ENCODE measurements at regions not wholly inside any gene's neighbourhood (a gene's known extent, or its start where the extent isn't known, plus 50 kb on each side); places are given as distances from the start of the nearest gene placed in this dataset.
"Not testable (repeated sequence)": the region's sequence is repeated elsewhere in the genome, so short reads cannot be mapped to it uniquely, and the experiment has no call there.

DNA sequence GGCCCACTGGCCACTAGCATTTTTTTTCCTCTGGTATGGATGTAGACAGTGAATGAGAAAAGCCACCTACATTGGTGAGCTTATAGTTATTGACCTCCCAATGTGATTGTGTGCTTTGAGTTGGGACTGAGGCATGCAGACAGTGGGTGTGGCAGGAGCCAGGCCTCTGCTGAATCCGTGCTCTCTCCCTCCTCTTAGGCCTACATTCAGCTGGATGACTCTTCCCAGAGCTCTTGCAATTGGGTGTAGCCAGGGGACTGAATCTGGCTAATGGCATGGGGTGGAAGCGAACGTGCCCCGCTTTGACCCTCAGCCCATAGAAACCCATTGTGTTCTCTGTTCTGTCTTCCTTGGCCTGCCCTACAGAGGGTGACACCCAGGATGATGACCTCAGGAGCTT is 698.3 kb upstream of the HS6ST1 start:
- TF ChIP-seq, protein P1, sequence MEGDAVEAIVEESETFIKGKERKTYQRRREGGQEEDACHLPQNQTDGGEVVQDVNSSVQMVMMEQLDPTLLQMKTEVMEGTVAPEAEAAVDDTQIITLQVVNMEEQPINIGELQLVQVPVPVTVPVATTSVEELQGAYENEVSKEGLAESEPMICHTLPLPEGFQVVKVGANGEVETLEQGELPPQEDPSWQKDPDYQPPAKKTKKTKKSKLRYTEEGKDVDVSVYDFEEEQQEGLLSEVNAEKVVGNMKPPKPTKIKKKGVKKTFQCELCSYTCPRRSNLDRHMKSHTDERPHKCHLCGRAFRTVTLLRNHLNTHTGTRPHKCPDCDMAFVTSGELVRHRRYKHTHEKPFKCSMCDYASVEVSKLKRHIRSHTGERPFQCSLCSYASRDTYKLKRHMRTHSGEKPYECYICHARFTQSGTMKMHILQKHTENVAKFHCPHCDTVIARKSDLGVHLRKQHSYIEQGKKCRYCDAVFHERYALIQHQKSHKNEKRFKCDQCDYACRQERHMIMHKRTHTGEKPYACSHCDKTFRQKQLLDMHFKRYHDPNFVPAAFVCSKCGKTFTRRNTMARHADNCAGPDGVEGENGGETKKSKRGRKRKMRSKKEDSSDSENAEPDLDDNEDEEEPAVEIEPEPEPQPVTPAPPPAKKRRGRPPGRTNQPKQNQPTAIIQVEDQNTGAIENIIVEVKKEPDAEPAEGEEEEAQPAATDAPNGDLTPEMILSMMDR (IDR thresholded peaks at IDR 0.05; ENCODE audit: low read depth, low read length, poor library complexity, severe bottlenecking), result no peak
- TF ChIP-seq EZH2phosphoT487 (IDR thresholded peaks at IDR 0.05; ENCODE audit: borderline replicate concordance, low read length), result no peak
- Histone ChIP-seq H3K79me2 (ENCODE audit: control insufficient read depth, low read length) (no peaks in the 10 kb centered on the region), H3K4me2 (ENCODE audit: low read length) (no peak overlapping the region), H4K20me1 (ENCODE audit: control insufficient read depth, insufficient read depth, low read depth, low read length) (no peaks in the 10 kb centered on the region), H3K9me3 (ENCODE audit: control insufficient read depth, insufficient read depth, low read length) (no peaks in the 10 kb centered on the region), H3K36me3 (ENCODE audit: control insufficient read depth, low read length) (no peaks in the 10 kb centered on the region), H3K9me2 (replicated peaks; ENCODE audit: control insufficient read depth, low read length) (no peaks in the 10 kb centered on the region), H3K27me3 (ENCODE audit: control insufficient read depth, low read length) (no peaks in the 10 kb centered on the region), H3K4me3 (ENCODE audit: low read length) (no peak overlapping the region), H3K4me1 (ENCODE audit: control insufficient read depth, low read length) (no peaks in the 10 kb centered on the region), H3K27ac (ENCODE audit: low read depth, low read length) (no peak overlapping the region), H3F3A (ENCODE audit: control insufficient read depth, insufficient read depth) (no peaks in the 10 kb centered on the region)

DNA sequence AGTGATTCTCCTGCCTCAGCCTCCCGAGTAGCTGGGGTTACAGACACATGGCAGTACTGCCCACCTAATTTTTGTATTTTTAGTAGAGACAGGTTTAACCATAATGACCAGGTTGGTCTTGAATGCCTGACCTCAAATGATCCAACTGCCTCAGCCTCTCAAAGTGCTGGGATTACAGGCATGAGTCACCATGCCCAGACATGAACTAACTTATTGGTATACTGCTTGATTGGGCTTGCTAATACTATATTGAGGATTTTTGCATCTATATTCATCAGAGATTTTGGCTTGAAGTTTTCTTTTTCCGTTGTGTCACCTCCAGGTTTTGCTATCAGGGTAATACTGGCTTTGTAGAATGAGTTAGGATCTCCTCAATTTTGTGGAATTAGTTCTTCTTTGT is 706.1 kb upstream of the HS6ST1 start:
- Histone ChIP-seq H3K4me2 (ENCODE audit: low read length) (no peak overlapping the region), H3K36me3 (ENCODE audit: control insufficient read depth, low read length) (no peaks in the 10 kb centered on the region), H3F3A (ENCODE audit: control insufficient read depth, insufficient read depth) (no peaks in the 10 kb centered on the region), H3K9me3 (ENCODE audit: control insufficient read depth, insufficient read depth, low read length) (no peaks in the 10 kb centered on the region), H3K79me2 (ENCODE audit: control insufficient read depth, low read length) (no peaks in the 10 kb centered on the region), H3K4me1 (ENCODE audit: control insufficient read depth, low read length) (no peaks in the 10 kb centered on the region), H3K27ac (ENCODE audit: low read depth, low read length) (no peak overlapping the region), H3K9me2 (replicated peaks; ENCODE audit: control insufficient read depth, low read length) (no peaks in the 10 kb centered on the region), H3K27me3 (ENCODE audit: control insufficient read depth, low read length) (no peaks in the 10 kb centered on the region), H4K20me1 (ENCODE audit: control insufficient read depth, insufficient read depth, low read depth, low read length) (no peaks in the 10 kb centered on the region), H3K4me3 (ENCODE audit: low read length) (no peak overlapping the region)
- TF ChIP-seq, protein P1 (IDR thresholded peaks at IDR 0.05; ENCODE audit: low read depth, low read length, poor library complexity, severe bottlenecking), result no peak
- no peak for TF ChIP-seq EZH2phosphoT487 (IDR thresholded peaks at IDR 0.05; ENCODE audit: borderline replicate concordance, low read length)

DNA sequence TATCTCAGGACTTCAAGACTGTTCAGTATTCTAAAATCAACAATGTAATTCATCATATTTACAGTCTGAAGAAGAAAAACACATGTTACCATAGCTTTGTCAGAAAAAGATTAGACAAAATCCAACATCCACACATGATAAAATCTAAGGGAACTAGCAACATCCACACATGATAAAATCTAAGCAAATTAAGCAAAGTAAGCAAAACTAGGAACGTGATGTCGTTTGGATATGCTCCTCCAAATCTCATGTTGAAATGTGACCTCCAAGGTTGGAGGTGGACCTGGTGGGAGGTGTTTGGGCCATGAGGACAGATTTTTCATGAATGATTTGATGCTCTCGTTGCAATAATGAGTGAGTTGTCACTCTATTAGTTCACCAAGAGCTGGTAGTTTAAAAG is 717.3 kb upstream of the HS6ST1 start:
- Histone ChIP-seq H4K20me1 (ENCODE audit: control insufficient read depth, insufficient read depth, low read depth, low read length) (no peaks in the 10 kb centered on the region), H3K36me3 (ENCODE audit: control insufficient read depth, low read length) (no peaks in the 10 kb centered on the region), H3K27ac (ENCODE audit: low read depth, low read length) (no peak overlapping the region), H3K4me3 (ENCODE audit: low read length) (no peak overlapping the region), H3F3A (ENCODE audit: control insufficient read depth, insufficient read depth) (no peaks in the 10 kb centered on the region), H3K27me3 (ENCODE audit: control insufficient read depth, low read length) (no peaks in the 10 kb centered on the region), H3K9me3 (ENCODE audit: control insufficient read depth, insufficient read depth, low read length) (no peaks in the 10 kb centered on the region), H3K4me1 (ENCODE audit: control insufficient read depth, low read length) (no peaks in the 10 kb centered on the region), H3K9me2 (replicated peaks; ENCODE audit: control insufficient read depth, low read length) (no peaks in the 10 kb centered on the region), H3K4me2 (ENCODE audit: low read length) (no peak overlapping the region), H3K79me2 (ENCODE audit: control insufficient read depth, low read length) (no peaks in the 10 kb centered on the region)
- TF ChIP-seq EZH2phosphoT487 (IDR thresholded peaks at IDR 0.05; ENCODE audit: borderline replicate concordance, low read length), result no peak
- TF ChIP-seq, protein P1 (IDR thresholded peaks at IDR 0.05; ENCODE audit: low read depth, low read length, poor library complexity, severe bottlenecking), result no peak

DNA sequence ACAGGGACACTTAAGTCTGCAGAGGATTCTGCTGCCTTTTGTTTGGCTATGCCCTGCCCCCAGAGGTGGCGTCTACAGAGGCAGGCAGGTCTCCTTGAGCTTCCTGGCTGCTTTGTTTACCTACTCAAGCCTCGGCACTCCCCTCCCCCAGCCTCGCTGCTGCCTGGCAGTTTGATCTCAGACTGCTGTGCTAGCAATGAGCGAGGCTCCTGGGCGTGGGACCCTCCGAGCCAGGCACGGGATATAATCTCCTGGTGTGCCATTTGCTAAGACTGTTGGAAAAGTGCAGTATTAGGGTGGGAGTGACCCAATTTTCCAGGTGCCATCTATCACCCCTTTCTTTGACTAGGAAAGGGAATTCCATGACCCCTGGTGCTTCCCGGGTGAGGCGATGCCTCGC is 725.0 kb upstream of the HS6ST1 start:
- not testable (repeated sequence) for H3F3A ChIP-seq (ENCODE audit: control insufficient read depth, insufficient read depth); H3K27ac ChIP-seq (ENCODE audit: low read depth, low read length); H3K4me1 ChIP-seq (ENCODE audit: control insufficient read depth, low read length); H3K27me3 ChIP-seq (ENCODE audit: control insufficient read depth, low read length); H3K9me3 ChIP-seq (ENCODE audit: control insufficient read depth, insufficient read depth, low read length); H3K9me2 ChIP-seq (replicated peaks; ENCODE audit: control insufficient read depth, low read length); H3K4me3 ChIP-seq (ENCODE audit: low read length); H4K20me1 ChIP-seq (ENCODE audit: control insufficient read depth, insufficient read depth, low read depth, low read length); H3K36me3 ChIP-seq (ENCODE audit: control insufficient read depth, low read length); H3K79me2 ChIP-seq (ENCODE audit: control insufficient read depth, low read length); H3K4me2 ChIP-seq (ENCODE audit: low read length)

DNA sequence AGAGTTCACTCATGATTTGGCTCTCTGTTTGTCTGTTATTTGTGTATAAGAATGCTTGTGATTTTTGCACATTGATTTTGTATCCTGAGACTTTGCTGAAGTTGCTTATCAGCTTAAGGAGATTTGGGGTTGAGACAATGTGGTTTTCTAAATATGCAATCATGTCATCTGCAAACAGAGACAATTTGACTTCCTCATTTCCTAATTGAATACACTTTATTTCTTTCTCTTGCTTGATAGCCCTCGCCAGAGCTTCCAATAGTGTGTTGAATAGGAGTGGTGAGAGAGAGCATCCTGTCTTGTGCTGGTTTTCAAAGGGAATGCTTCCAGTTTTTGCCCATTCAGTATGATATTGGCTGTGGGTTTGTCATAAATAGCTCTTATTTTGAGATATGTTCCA is 727.8 kb upstream of the HS6ST1 start:
- not testable (repeated sequence) for H3K36me3 ChIP-seq (ENCODE audit: control insufficient read depth, low read length); H4K20me1 ChIP-seq (ENCODE audit: control insufficient read depth, insufficient read depth, low read depth, low read length); H3K9me3 ChIP-seq (ENCODE audit: control insufficient read depth, insufficient read depth, low read length); H3F3A ChIP-seq (ENCODE audit: control insufficient read depth, insufficient read depth); H3K27me3 ChIP-seq (ENCODE audit: control insufficient read depth, low read length); H3K4me1 ChIP-seq (ENCODE audit: control insufficient read depth, low read length); H3K79me2 ChIP-seq (ENCODE audit: control insufficient read depth, low read length); H3K9me2 ChIP-seq (replicated peaks; ENCODE audit: control insufficient read depth, low read length); H3K4me2 ChIP-seq (ENCODE audit: low read length); H3K4me3 ChIP-seq (ENCODE audit: low read length); H3K27ac ChIP-seq (ENCODE audit: low read depth, low read length)

Data from DOHH2 (cell line).